ENCODE measurements at regions not wholly inside any gene's neighbourhood (a gene's known extent, or its start where the extent isn't known, plus 50 kb on each side); places are given as distances from the start of the nearest gene placed in this dataset.

GRCh38 chr6:104256646-104257045 is 603.1 kb downstream of the HACE1 start:
- H2BK12ac ChIP-seq (ENCODE audit: low read length in 2 of 2), result no peak overlapping the region
- no peak overlapping the region for H3K4ac ChIP-seq (ENCODE audit: low read depth in 1 of 2, low read length in 2 of 2)
- H2BK15ac ChIP-seq (ENCODE audit: low read depth, poor library complexity, severe bottlenecking), result no peak overlapping the region
- no peak overlapping the region for H4K91ac ChIP-seq (ENCODE audit: low read length)
- H3K36me3 ChIP-seq (ENCODE audit: control insufficient read depth in 1 of 2, insufficient read depth in 2 of 2, low read depth in 1 of 2, low read length in 2 of 2), result no peaks in the 10 kb centered on the region
- H3K27me3 ChIP-seq (ENCODE audit: control insufficient read depth in 1 of 2, insufficient read depth in 1 of 2, low read length in 2 of 2), result no peaks in the 10 kb centered on the region
- H3K4me2 ChIP-seq (ENCODE audit: low read length, poor library complexity, severe bottlenecking), result no peak overlapping the region
- H3K9ac ChIP-seq (ENCODE audit: low read length), result no peak overlapping the region
- no peak overlapping the region for H3K27ac ChIP-seq (ENCODE audit: low read length, poor library complexity, severe bottlenecking)
- H3K23ac ChIP-seq (ENCODE audit: low read length in 2 of 2), result no peak overlapping the region
- H3K18ac ChIP-seq (ENCODE audit: low read depth in 1 of 2, low read length in 2 of 2), result no peak overlapping the region
- no peaks in the 10 kb centered on the region for H3K9me3 ChIP-seq (ENCODE audit: control insufficient read depth, low read length)
- 100% methylated on average over 2 of the region's 3 CpGs for WGBS
- H2AK5ac ChIP-seq (ENCODE audit: low read length, severe bottlenecking), result no peak overlapping the region
- no peak overlapping the region for H3K4me3 ChIP-seq (ENCODE audit: insufficient read depth in 1 of 2, low read depth in 1 of 2, low read length in 2 of 2)
- no peak for DNase-seq
- H3K79me1 ChIP-seq (replicated peaks; ENCODE audit: low read length, poor library complexity, severe bottlenecking), result no peaks in the 10 kb centered on the region
- H4K8ac ChIP-seq (ENCODE audit: low read length), result no peak overlapping the region
- H2BK5ac ChIP-seq (ENCODE audit: low read depth, low read length, poor library complexity, severe bottlenecking), result no peak overlapping the region
- H2AFZ ChIP-seq (ENCODE audit: low read depth, low read length), result no peak overlapping the region
- H3K4me1 ChIP-seq (ENCODE audit: control insufficient read depth, insufficient read depth, low read depth, low read length), result no peaks in the 10 kb centered on the region
- no peak overlapping the region for H3K14ac ChIP-seq (ENCODE audit: low read length in 2 of 2)
- no peak overlapping the region for H2BK120ac ChIP-seq (ENCODE audit: low read depth, low read length)

- Histone ChIP-seq H2BK120ac (ENCODE audit: low read depth, low read length) (no peak overlapping the region), H3K4me1 (ENCODE audit: control insufficient read depth, insufficient read depth, low read depth, low read length) (no peaks in the 10 kb centered on the region), H2AFZ (ENCODE audit: low read depth, low read length) (no peak overlapping the region), H3K79me1 (replicated peaks; ENCODE audit: low read length, poor library complexity, severe bottlenecking) (no peaks in the 10 kb centered on the region), H3K14ac (ENCODE audit: low read length in 2 of 2) (no peak overlapping the region), H3K4ac (ENCODE audit: low read depth in 1 of 2, low read length in 2 of 2) (no peak overlapping the region), H3K23ac (ENCODE audit: low read length in 2 of 2) (no peak overlapping the region), H3K4me3 (ENCODE audit: insufficient read depth in 1 of 2, low read depth in 1 of 2, low read length in 2 of 2) (no peak overlapping the region), H3K9me3 (ENCODE audit: control insufficient read depth, low read length) (peaks cover 3% of the 10 kb centered on the region), H2BK15ac (ENCODE audit: low read depth, poor library complexity, severe bottlenecking) (no peak overlapping the region), H2BK12ac (ENCODE audit: low read length in 2 of 2) (no peak overlapping the region), H2AK5ac (ENCODE audit: low read length, severe bottlenecking) (no peak overlapping the region), H3K36me3 (ENCODE audit: control insufficient read depth in 1 of 2, insufficient read depth in 2 of 2, low read depth in 1 of 2, low read length in 2 of 2) (no peaks in the 10 kb centered on the region), H4K91ac (ENCODE audit: low read length) (no peak overlapping the region), H2BK5ac (ENCODE audit: low read depth, low read length, poor library complexity, severe bottlenecking) (no peak overlapping the region), H3K27me3 (ENCODE audit: control insufficient read depth in 1 of 2, insufficient read depth in 1 of 2, low read length in 2 of 2) (no peaks in the 10 kb centered on the region), H3K9ac (ENCODE audit: low read length) (no peak overlapping the region), H4K8ac (ENCODE audit: low read length) (no peak overlapping the region), H3K18ac (ENCODE audit: low read depth in 1 of 2, low read length in 2 of 2) (no peak overlapping the region), H3K27ac (ENCODE audit: low read length, poor library complexity, severe bottlenecking) (no peak overlapping the region), H3K4me2 (ENCODE audit: low read length, poor library complexity, severe bottlenecking) (no peak overlapping the region)
- DNase-seq, result no peak
- 11% methylated on average over 2 of the region's 3 CpGs for WGBS
Measured at GRCh38 chr6:104253236-104253635, 606.5 kb downstream of the HACE1 start.

GRCh38 chr6:104252276-104252675 is 607.4 kb downstream of the HACE1 start:
- H3K4ac ChIP-seq (ENCODE audit: low read depth in 1 of 2, low read length in 2 of 2), result no peak overlapping the region
- no peaks in the 10 kb centered on the region for H3K4me1 ChIP-seq (ENCODE audit: control insufficient read depth, insufficient read depth, low read depth, low read length)
- no peak for DNase-seq
- H4K91ac ChIP-seq (ENCODE audit: low read length), result no peak overlapping the region
- no peaks in the 10 kb centered on the region for H3K27me3 ChIP-seq (ENCODE audit: control insufficient read depth in 1 of 2, insufficient read depth in 1 of 2, low read length in 2 of 2)
- H2AFZ ChIP-seq (ENCODE audit: low read depth, low read length), result no peak overlapping the region
- no peak overlapping the region for H2AK5ac ChIP-seq (ENCODE audit: low read length, severe bottlenecking)
- no peak overlapping the region for H2BK12ac ChIP-seq (ENCODE audit: low read length in 2 of 2)
- no peak overlapping the region for H3K4me2 ChIP-seq (ENCODE audit: low read length, poor library complexity, severe bottlenecking)
- H3K9ac ChIP-seq (ENCODE audit: low read length), result no peak overlapping the region
- no peak overlapping the region for H3K18ac ChIP-seq (ENCODE audit: low read depth in 1 of 2, low read length in 2 of 2)
- H3K36me3 ChIP-seq (ENCODE audit: control insufficient read depth in 1 of 2, insufficient read depth in 2 of 2, low read depth in 1 of 2, low read length in 2 of 2), result no peaks in the 10 kb centered on the region
- H3K23ac ChIP-seq (ENCODE audit: low read length in 2 of 2), result no peak overlapping the region
- no peak overlapping the region for H4K8ac ChIP-seq (ENCODE audit: low read length)
- H2BK5ac ChIP-seq (ENCODE audit: low read depth, low read length, poor library complexity, severe bottlenecking), result no peak overlapping the region
- no peaks in the 10 kb centered on the region for H3K79me1 ChIP-seq (replicated peaks; ENCODE audit: low read length, poor library complexity, severe bottlenecking)
- no peak overlapping the region for H3K27ac ChIP-seq (ENCODE audit: low read length, poor library complexity, severe bottlenecking)
- H2BK120ac ChIP-seq (ENCODE audit: low read depth, low read length), result no peak overlapping the region
- H2BK15ac ChIP-seq (ENCODE audit: low read depth, poor library complexity, severe bottlenecking), result no peak overlapping the region
- peaks cover 3% of the 10 kb centered on the region for H3K9me3 ChIP-seq (ENCODE audit: control insufficient read depth, low read length)
- no peak overlapping the region for H3K14ac ChIP-seq (ENCODE audit: low read length in 2 of 2)
- H3K4me3 ChIP-seq (ENCODE audit: insufficient read depth in 1 of 2, low read depth in 1 of 2, low read length in 2 of 2), result no peak overlapping the region

- no peak overlapping the region for H2BK12ac ChIP-seq (ENCODE audit: low read length in 2 of 2)
- no peak overlapping the region for H3K27ac ChIP-seq (ENCODE audit: low read length, poor library complexity, severe bottlenecking)
- H3K4me2 ChIP-seq (ENCODE audit: low read length, poor library complexity, severe bottlenecking), result no peak overlapping the region
- H2BK120ac ChIP-seq (ENCODE audit: low read depth, low read length), result no peak overlapping the region
- H3K36me3 ChIP-seq (ENCODE audit: control insufficient read depth in 1 of 2, insufficient read depth in 2 of 2, low read depth in 1 of 2, low read length in 2 of 2), result no peaks in the 10 kb centered on the region
- H3K4me1 ChIP-seq (ENCODE audit: control insufficient read depth, insufficient read depth, low read depth, low read length), result no peaks in the 10 kb centered on the region
- no peak overlapping the region for H4K91ac ChIP-seq (ENCODE audit: low read length)
- peaks cover 3% of the 10 kb centered on the region for H3K9me3 ChIP-seq (ENCODE audit: control insufficient read depth, low read length)
- H3K23ac ChIP-seq (ENCODE audit: low read length in 2 of 2), result no peak overlapping the region
- H3K14ac ChIP-seq (ENCODE audit: low read length in 2 of 2), result no peak overlapping the region
- no peak overlapping the region for H2AFZ ChIP-seq (ENCODE audit: low read depth, low read length)
- H3K9ac ChIP-seq (ENCODE audit: low read length), result no peak overlapping the region
- 93% methylated on average over 2 of the region's 2 CpGs for WGBS
- no peak overlapping the region for H3K4ac ChIP-seq (ENCODE audit: low read depth in 1 of 2, low read length in 2 of 2)
- H3K18ac ChIP-seq (ENCODE audit: low read depth in 1 of 2, low read length in 2 of 2), result no peak overlapping the region
- no peaks in the 10 kb centered on the region for H3K79me1 ChIP-seq (replicated peaks; ENCODE audit: low read length, poor library complexity, severe bottlenecking)
- no peaks in the 10 kb centered on the region for H3K27me3 ChIP-seq (ENCODE audit: control insufficient read depth in 1 of 2, insufficient read depth in 1 of 2, low read length in 2 of 2)
- no peak overlapping the region for H4K8ac ChIP-seq (ENCODE audit: low read length)
- H2BK15ac ChIP-seq (ENCODE audit: low read depth, poor library complexity, severe bottlenecking), result no peak overlapping the region
- no peak overlapping the region for H3K4me3 ChIP-seq (ENCODE audit: insufficient read depth in 1 of 2, low read depth in 1 of 2, low read length in 2 of 2)
- H2AK5ac ChIP-seq (ENCODE audit: low read length, severe bottlenecking), result no peak overlapping the region
- no peak for DNase-seq
- no peak overlapping the region for H2BK5ac ChIP-seq (ENCODE audit: low read depth, low read length, poor library complexity, severe bottlenecking)
Measured at GRCh38 chr6:104251651-104252050, 608.1 kb downstream of the HACE1 start.

All from mesenchymal stem cell (in vitro differentiated cells and primary cell).